ENCODE measurements at regions not wholly inside any gene's neighbourhood (a gene's known extent, or its start where the extent isn't known, plus 50 kb on each side); places are given as distances from the start of the nearest gene placed in this dataset.
"Not testable (repeated sequence)": the region's sequence is repeated elsewhere in the genome, so short reads cannot be mapped to it uniquely, and the experiment has no call there.

DNA sequence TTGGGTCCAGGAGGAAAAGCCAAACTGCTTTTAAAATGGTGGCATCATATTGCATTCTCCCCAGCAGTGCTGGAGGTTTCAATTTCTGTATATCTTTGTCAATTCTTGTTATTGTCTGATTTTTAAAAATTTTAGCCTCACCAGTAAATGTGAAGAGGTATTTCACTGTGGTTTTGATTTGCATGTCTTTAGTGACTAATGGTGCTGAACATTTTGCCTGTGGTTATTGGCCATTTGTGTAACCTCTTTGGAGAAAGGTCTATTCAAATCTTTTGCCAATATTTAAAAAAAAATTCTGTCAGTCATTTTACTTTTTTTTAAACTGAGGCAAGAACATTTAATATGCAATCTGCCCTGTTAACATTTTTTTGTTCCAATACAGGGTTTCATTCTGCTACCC lies 322.1 kb downstream of the TLL1 start:
- H3K27ac ChIP-seq: no peak overlapping the region
- TF ChIP-seq, protein P1, sequence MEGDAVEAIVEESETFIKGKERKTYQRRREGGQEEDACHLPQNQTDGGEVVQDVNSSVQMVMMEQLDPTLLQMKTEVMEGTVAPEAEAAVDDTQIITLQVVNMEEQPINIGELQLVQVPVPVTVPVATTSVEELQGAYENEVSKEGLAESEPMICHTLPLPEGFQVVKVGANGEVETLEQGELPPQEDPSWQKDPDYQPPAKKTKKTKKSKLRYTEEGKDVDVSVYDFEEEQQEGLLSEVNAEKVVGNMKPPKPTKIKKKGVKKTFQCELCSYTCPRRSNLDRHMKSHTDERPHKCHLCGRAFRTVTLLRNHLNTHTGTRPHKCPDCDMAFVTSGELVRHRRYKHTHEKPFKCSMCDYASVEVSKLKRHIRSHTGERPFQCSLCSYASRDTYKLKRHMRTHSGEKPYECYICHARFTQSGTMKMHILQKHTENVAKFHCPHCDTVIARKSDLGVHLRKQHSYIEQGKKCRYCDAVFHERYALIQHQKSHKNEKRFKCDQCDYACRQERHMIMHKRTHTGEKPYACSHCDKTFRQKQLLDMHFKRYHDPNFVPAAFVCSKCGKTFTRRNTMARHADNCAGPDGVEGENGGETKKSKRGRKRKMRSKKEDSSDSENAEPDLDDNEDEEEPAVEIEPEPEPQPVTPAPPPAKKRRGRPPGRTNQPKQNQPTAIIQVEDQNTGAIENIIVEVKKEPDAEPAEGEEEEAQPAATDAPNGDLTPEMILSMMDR (conservative IDR thresholded peaks at IDR 0.05): no peak

DNA sequence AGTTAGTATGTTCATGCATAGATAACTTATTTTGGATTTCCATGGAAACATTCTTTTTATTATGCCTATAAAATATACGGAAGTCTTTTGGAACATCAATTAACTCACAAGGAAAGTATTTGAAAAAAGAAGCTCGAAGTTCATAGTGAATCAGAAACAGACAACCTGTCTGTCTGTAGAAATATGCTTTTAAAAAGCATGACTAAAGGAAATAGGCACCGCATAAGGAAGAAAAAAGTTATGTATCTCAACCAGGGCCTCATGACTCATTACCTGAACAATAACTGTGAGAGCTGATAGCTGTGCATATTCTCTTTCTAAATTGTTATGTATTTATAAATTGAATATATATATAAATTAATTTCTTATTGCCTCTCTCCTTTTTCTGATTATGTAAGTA lies 324.1 kb downstream of the TLL1 start:
- TF ChIP-seq, protein P1 (conservative IDR thresholded peaks at IDR 0.05): no peak
- no peak overlapping the region for H3K27ac ChIP-seq

DNA sequence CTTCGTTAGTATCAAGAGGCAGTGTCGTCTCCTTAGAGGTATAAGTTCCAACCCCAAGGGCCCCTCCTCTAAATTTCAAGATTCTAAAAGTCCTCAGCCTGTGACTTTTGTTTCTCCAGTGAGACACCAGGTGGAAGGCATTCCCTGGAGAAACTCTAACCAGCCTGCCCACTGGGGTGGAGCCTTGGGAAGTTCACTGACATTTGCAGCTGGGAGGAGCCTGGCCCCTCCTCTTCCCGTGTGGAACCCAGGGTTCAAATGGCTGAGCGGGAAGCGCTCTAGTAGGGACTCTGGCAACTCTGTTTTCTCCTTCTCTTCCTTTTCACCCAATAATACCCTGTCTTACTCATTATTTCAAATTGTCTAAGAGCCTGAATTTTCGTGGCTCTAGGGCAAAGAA lies 325.0 kb downstream of the TLL1 start:
- TF ChIP-seq, protein P1 (conservative IDR thresholded peaks at IDR 0.05): no peak
- no peak overlapping the region for H3K27ac ChIP-seq

DNA sequence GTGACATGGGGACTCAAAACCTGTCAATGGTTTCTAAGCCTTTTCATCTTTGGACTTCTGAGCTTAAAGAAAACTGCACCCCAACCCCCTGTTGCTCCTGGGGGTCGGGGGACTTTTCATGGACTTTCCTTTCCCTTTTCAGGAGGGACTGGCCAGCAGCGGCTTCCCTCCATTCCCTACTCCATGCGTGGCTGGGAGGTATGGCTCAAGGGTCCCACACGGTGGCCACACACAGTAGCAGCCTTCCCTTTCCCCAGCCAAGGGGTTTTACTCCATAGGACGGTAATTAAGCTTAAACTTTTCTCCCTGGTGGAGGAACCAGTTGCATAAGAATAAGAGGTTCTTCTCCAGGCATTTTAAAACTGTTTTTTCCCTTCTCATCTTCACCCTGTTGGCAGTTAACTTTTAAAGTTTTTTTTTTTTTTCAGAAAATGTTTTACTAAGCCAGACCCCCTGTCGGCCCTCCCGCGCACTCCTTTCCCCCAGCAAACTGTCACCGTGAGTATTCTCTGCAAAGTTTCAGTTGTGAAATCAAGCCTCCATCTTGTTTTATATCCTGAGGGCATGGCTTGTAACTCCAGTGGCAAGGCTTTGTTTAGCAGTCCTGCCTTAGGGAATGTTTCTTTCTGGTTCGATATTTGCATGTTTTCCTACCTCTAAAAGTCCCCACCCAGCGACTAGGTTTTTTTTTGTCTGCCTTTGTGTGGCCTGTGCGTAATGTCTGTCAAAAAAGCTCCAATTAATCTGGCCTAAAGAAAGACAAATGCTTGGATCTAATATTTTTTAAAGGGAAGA lies 325.7 kb downstream of the TLL1 start:
- H3K27ac ChIP-seq: no peak overlapping the region
- TF ChIP-seq, protein P1 (conservative IDR thresholded peaks at IDR 0.05): no peak

DNA sequence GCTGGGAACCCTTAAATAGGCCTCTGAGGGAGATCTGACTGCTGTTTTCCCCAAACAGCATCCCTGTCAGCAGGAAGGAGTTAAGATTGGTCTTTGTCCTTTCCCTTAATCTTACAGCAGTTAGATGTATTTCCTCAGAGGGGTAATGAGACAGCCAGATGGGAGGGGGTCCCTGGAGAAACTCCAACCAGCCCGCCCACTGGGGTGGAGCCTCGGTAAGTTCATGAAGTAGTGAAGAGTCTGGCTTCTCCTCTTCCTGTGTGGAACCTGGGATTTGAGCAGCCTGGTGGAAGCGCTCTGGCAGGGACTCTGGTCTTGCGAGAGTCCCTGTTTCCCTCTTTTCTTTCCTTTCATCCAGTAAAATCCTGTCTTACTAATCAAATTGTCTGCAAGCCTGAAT lies 330.0 kb downstream of the TLL1 start:
- H3K27ac ChIP-seq: no peak overlapping the region
- TF ChIP-seq, protein P1 (conservative IDR thresholded peaks at IDR 0.05): no peak

DNA sequence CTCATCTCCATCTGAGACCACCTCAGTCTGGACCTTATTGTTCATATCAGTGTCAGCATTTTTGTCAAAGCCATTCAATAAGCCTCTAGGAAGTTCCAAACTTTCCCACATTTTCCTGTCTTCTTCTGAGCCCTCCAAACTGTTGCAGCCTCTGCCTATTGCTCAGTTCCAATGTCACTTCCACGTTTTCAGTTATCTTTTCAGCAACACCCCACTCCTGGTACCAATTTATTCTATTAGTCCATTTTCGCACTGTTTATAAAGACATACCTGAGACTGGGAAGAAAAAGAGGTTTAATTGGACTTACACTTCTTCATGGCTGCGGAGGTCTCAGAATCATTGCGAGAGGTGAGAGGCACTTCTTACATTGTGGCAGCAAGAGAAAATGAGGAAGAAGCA lies 339.3 kb downstream of the TLL1 start:
- not testable (repeated sequence) for H3K27ac ChIP-seq

DNA sequence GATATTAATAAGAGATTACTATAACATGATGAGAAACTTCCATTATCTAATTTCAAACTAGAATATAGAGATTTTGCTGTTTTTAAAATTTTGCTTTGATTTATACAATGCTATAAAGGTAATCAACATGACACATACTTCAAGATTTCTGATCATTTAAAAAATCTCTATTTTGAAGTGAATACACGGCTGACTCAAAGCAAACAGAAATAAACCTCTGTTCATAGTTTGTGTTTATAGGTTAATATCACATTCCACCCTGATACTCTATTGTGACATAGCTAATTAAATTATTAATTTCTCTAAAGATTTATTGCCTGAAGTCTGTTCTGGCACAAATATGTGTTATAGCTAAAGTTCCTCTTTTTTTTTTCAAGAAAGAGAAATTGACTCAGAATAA lies 349.2 kb downstream of the TLL1 start:
- H3K27ac ChIP-seq: no peak overlapping the region
- TF ChIP-seq, protein P1 (conservative IDR thresholded peaks at IDR 0.05): no peak

DNA sequence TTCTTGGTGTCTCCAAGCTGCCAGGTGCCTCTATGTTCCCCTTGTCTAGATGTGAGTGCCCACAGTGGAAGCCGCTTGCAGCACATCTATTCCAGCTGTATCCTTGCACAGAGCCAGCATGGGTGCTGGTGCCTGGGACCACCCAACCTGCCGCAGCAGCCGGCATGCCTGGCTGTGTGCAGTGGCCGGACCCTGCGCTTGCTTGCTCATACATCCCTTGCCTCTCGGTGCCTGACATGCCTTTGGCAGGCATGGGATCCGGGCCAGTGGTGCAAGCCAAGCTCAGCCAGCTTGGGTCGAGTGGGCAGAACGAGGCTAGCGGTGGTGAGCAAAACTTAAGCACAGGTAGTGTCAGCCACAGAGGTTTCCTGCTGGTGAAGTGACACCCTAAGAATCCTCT lies 355.1 kb downstream of the TLL1 start:
- TF ChIP-seq, protein P1 (conservative IDR thresholded peaks at IDR 0.05): no peak
- no peak overlapping the region for H3K27ac ChIP-seq

Measured in VCaP (cell line).